ENCODE measurements at regions not wholly inside any gene's neighbourhood (a gene's known extent, or its start where the extent isn't known, plus 50 kb on each side); places are given as distances from the start of the nearest gene placed in this dataset.

DNA sequence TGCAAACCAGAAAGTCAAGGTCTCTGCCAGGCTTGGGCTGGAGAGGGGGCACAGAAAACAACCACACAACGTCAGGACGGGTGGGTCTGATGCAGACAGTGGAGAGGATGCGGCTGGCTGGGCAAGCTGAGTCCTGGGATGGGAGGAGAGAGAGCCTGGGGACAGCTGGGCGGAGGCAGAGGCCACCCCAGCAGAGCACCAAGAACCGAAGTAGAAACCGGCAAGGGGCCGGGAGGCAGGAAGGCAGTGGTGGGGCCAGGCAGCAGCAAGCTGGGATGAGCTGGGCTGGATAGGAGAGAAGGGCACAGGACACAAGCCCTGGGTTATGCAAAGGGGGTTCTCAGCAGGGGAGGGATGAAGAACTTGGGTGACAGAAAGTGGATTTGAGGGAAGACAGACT lies 188.2 kb downstream of the SHANK2 start:
- H3K27ac ChIP-seq = no peak overlapping the region
- H3K4me3 ChIP-seq = no peak overlapping the region

GRCh38 chr11:71063129-71063528 lies 189.2 kb downstream of the SHANK2 start:
- Histone ChIP-seq H3K27ac (no peak overlapping the region), H3K4me3 (no peak overlapping the region)

GRCh38 chr11:71062199-71062598 lies 190.2 kb downstream of the SHANK2 start:
- no peak overlapping the region for H3K4me3 ChIP-seq
- no peak overlapping the region for H3K27ac ChIP-seq

GRCh38 chr11:71060391-71060791 lies 192.0 kb downstream of the SHANK2 start:
- no peak overlapping the region for H3K4me3 ChIP-seq
- no peak overlapping the region for H3K27ac ChIP-seq

DNA sequence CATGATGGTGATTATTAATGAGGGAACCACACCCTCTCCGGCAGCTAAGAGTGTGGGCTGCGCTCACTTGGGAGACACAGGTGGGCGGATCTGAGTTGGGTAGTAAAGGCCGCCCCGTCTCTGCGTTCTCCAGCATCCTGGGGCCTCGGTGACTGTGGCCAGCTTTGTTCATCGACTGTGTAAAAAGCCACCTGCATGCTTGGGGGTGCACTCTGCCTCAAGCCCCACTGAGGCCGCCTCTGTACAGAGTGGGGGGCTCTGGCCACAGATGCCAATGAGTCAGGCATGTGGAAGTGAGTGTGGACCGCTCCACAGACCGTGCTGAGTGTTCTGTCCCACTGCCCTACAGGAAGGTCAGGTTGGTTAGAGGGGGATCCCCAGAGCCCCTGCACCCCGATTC lies 192.7 kb downstream of the SHANK2 start:
- H3K27ac ChIP-seq = no peak overlapping the region

GRCh38 chr11:71055925-71056324 lies 196.5 kb downstream of the SHANK2 start:
- H3K4me3 ChIP-seq = no peak overlapping the region
- H3K27ac ChIP-seq = no peak overlapping the region

More for the DNA sequence above, 192.7 kb downstream of the SHANK2 start:
- no peak overlapping the region for H3K4me3 ChIP-seq

Measured in skin epidermis (tissue), 12 donors.